GM23338 (cell line): ENCODE measurements at regions not wholly inside any gene's neighbourhood (a gene's known extent, or its start where the extent isn't known, plus 50 kb on each side); places are given as distances from the start of the nearest gene placed in this dataset.

Source experiments
- ATAC-seq: fragments of 200-7000 bp; cut with Tn5 transposase; 3 replicates; pipeline ENCODE4 v1.9.1; 2020
- DNase-seq: peaks from one replicate; pipeline ENCODE4 v3.0.0-alpha.2; 2015; ENCODE audit warnings: low spot score
- H2AFZ ChIP-seq: fragments of 200-600 bp; sonication (generic); 2 replicates; pipeline ENCODE4 v1.8.0; 2016; ENCODE audit warnings: antibody characterized with exemption, mild to moderate bottlenecking, moderate library complexity
- H3F3A ChIP-seq: fragments of 200-600 bp; sonication (generic); replicated peaks from 2 replicates; pipeline ENCODE4 v1.8.0; 2017; ENCODE audit warnings: antibody characterized with exemption, mixed run types, low read depth
- H3K27ac ChIP-seq: fragments of 200-600 bp; sonication (generic); 2 replicates; pipeline ENCODE4 v1.6.1; 2016; ENCODE audit warnings: low read depth
- H3K27me3 ChIP-seq: fragments of 200-600 bp; sonication (generic); 2 replicates; pipeline ENCODE4 v1.8.0; 2016; ENCODE audit warnings: mild to moderate bottlenecking, mixed run types, moderate library complexity; ENCODE audit not compliant: insufficient read depth
- H3K36me3 ChIP-seq: fragments of 200-600 bp; sonication (generic); 2 replicates; pipeline ENCODE4 v1.8.0; 2016; ENCODE audit warnings: mild to moderate bottlenecking; ENCODE audit not compliant: insufficient read depth
- H3K4me1 ChIP-seq: fragments of 200-600 bp; sonication (generic); 2 replicates; pipeline ENCODE4 v1.8.0; 2016; ENCODE audit warnings: mild to moderate bottlenecking, moderate library complexity; ENCODE audit not compliant: insufficient read depth
- H3K4me2 ChIP-seq: fragments of 200-600 bp; sonication (generic); 2 replicates; pipeline ENCODE4 v1.7.1; 2017; ENCODE audit warnings: mixed run types
- H3K4me3 ChIP-seq: fragments of 200-600 bp; sonication (generic); 2 replicates; pipeline ENCODE4 v1.6.1; 2016; ENCODE audit warnings: mixed run types
- H3K79me2 ChIP-seq: fragments of 200-600 bp; sonication (generic); replicated peaks from 2 replicates; pipeline ENCODE4 v1.8.0; 2017; ENCODE audit warnings: mild to moderate bottlenecking; ENCODE audit not compliant: insufficient read depth
- H3K9me2 ChIP-seq: fragments of 200-600 bp; sonication (generic); 2 replicates; pipeline ENCODE4 v1.8.0; 2017; ENCODE audit not compliant: insufficient read depth
- H4K20me1 ChIP-seq: fragments of 200-600 bp; sonication (generic); replicated peaks from 2 replicates; pipeline ENCODE4 v1.8.0; 2017; ENCODE audit warnings: mild to moderate bottlenecking; ENCODE audit not compliant: insufficient read depth
- H3K27ac Mint-ChIP-seq: 2 replicates; pipeline ENCODE4 v1.8.0; 2020; ENCODE audit warnings: inconsistent platforms, mild to moderate bottlenecking, moderate library complexity, mixed read lengths
- H3K27me3 Mint-ChIP-seq: 3 replicates; pipeline ENCODE4 v1.8.0; 2022; ENCODE audit warnings: low read depth, mild to moderate bottlenecking, moderate library complexity, mixed read lengths, inconsistent platforms; ENCODE audit not compliant: insufficient read depth, poor library complexity
- H3K36me3 Mint-ChIP-seq: 3 replicates; pipeline ENCODE4 v1.8.0; 2021; ENCODE audit warnings: low read depth, mild to moderate bottlenecking, inconsistent platforms, moderate library complexity, mixed read lengths
- H3K4me1 Mint-ChIP-seq: 3 replicates; pipeline ENCODE4 v1.8.0; 2020; ENCODE audit warnings: mild to moderate bottlenecking, inconsistent platforms, mixed read lengths
- H3K4me3 Mint-ChIP-seq: 3 replicates; pipeline ENCODE4 v1.8.0; 2021; ENCODE audit warnings: moderate library complexity, mild to moderate bottlenecking, inconsistent platforms, mixed read lengths
- H3K9me3 Mint-ChIP-seq: 3 replicates; pipeline ENCODE4 v1.8.0; 2020; ENCODE audit warnings: moderate library complexity, mild to moderate bottlenecking, inconsistent platforms, mixed read lengths
- EZH2phosphoT487 ChIP-seq: fragments of 200-600 bp; sonication (generic); IDR thresholded peaks from one replicate; pipeline ENCODE4 v1.8.1; 2018; ENCODE audit warnings: antibody characterized with exemption; ENCODE audit not compliant: unreplicated experiment
- POLR2AphosphoS5 ChIP-seq: IDR thresholded peaks from 2 replicates; pipeline ENCODE4 v1.6.1; 2016; ENCODE audit warnings: antibody characterized with exemption, low read depth
- STAT1 ChIP-seq: IDR thresholded peaks from one replicate; pipeline ENCODE4 v1.6.1; 2016; ENCODE audit warnings: antibody characterized with exemption; ENCODE audit not compliant: unreplicated experiment
- ZNF114 ChIP-seq: fragments of 250-450 bp; sonication (Bioruptor Pico); IDR thresholded peaks from 2 replicates; pipeline ENCODE4 v1.5.0; 2020; ENCODE audit warnings: mild to moderate bottlenecking, moderate library complexity
- ZNF331 ChIP-seq: fragments of 250-450 bp; sonication (Bioruptor Pico); IDR thresholded peaks from 2 replicates; pipeline ENCODE4 v1.5.0; 2020; ENCODE audit warnings: low read depth, mild to moderate bottlenecking, moderate library complexity
- TF ChIP-seq, protein P1 (sequence below): fragments of 250-450 bp; sonication (Bioruptor Pico); IDR thresholded peaks from 2 replicates; pipeline ENCODE4 v1.5.0; 2020; ENCODE audit warnings: mild to moderate bottlenecking, moderate library complexity
- TF ChIP-seq, protein P2 (sequence below), 2 experiments: fragments of 200-600 bp in 1 of 2; sonication (generic) in 1 of 2; conservative IDR thresholded peaks; 2 replicates each; pipeline versions ENCODE4 v1.5.1 to v1.6.1; 2016 to 2017; ENCODE audit warnings: antibody characterized with exemption in 2 of 2, low read depth in 2 of 2, mild to moderate bottlenecking in 2 of 2, moderate library complexity in 1 of 2
- TF ChIP-seq, protein P3 (sequence below): IDR thresholded peaks from 2 replicates; pipeline ENCODE4 v1.6.1; 2016; ENCODE audit warnings: antibody characterized with exemption

DNA sequence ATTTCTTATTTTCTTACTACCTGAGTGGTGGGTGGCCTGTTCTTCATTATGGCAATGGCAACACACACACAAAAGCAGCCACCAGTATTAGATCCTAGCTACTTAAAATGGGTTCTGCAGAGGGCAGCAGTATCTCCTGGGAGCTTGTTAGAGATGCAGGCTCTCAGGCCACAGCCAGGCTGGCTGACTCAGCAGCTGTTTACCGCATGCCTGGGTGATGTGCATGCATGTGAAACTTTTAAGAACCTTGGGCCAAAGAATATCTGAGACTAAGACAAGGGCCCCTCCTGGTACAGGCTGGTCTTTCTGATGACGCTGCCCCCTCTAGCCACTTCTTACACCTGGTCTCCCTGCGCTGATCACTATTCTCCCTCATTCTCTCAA is 399.0 kb downstream of the MED10 start:
- Histone ChIP-seq H2AFZ (peak overlapping the region; percentile 73; the same call in 1 of the 2 replicates), H3K27ac (no peak overlapping the region), H3K4me1 (peaks cover 14% of the 10 kb centered on the region; the same call in 1 of the 2 replicates), H3K79me2 (no peaks in the 10 kb centered on the region), H3K27me3 (no peaks in the 10 kb centered on the region), H3F3A (no peaks in the 10 kb centered on the region), H3K4me2 (no peak overlapping the region), H3K9me2 (peaks cover 9% of the 10 kb centered on the region; the same call in 1 of the 2 replicates), H3K4me3 (no peak overlapping the region), H3K36me3 (no peaks in the 10 kb centered on the region), H4K20me1 (no peaks in the 10 kb centered on the region)
- H3K4me1 Mint-ChIP-seq, result peaks cover 26% of the 10 kb centered on the region
- TF ChIP-seq ZNF331, result no peak
- TF ChIP-seq, protein P1, sequence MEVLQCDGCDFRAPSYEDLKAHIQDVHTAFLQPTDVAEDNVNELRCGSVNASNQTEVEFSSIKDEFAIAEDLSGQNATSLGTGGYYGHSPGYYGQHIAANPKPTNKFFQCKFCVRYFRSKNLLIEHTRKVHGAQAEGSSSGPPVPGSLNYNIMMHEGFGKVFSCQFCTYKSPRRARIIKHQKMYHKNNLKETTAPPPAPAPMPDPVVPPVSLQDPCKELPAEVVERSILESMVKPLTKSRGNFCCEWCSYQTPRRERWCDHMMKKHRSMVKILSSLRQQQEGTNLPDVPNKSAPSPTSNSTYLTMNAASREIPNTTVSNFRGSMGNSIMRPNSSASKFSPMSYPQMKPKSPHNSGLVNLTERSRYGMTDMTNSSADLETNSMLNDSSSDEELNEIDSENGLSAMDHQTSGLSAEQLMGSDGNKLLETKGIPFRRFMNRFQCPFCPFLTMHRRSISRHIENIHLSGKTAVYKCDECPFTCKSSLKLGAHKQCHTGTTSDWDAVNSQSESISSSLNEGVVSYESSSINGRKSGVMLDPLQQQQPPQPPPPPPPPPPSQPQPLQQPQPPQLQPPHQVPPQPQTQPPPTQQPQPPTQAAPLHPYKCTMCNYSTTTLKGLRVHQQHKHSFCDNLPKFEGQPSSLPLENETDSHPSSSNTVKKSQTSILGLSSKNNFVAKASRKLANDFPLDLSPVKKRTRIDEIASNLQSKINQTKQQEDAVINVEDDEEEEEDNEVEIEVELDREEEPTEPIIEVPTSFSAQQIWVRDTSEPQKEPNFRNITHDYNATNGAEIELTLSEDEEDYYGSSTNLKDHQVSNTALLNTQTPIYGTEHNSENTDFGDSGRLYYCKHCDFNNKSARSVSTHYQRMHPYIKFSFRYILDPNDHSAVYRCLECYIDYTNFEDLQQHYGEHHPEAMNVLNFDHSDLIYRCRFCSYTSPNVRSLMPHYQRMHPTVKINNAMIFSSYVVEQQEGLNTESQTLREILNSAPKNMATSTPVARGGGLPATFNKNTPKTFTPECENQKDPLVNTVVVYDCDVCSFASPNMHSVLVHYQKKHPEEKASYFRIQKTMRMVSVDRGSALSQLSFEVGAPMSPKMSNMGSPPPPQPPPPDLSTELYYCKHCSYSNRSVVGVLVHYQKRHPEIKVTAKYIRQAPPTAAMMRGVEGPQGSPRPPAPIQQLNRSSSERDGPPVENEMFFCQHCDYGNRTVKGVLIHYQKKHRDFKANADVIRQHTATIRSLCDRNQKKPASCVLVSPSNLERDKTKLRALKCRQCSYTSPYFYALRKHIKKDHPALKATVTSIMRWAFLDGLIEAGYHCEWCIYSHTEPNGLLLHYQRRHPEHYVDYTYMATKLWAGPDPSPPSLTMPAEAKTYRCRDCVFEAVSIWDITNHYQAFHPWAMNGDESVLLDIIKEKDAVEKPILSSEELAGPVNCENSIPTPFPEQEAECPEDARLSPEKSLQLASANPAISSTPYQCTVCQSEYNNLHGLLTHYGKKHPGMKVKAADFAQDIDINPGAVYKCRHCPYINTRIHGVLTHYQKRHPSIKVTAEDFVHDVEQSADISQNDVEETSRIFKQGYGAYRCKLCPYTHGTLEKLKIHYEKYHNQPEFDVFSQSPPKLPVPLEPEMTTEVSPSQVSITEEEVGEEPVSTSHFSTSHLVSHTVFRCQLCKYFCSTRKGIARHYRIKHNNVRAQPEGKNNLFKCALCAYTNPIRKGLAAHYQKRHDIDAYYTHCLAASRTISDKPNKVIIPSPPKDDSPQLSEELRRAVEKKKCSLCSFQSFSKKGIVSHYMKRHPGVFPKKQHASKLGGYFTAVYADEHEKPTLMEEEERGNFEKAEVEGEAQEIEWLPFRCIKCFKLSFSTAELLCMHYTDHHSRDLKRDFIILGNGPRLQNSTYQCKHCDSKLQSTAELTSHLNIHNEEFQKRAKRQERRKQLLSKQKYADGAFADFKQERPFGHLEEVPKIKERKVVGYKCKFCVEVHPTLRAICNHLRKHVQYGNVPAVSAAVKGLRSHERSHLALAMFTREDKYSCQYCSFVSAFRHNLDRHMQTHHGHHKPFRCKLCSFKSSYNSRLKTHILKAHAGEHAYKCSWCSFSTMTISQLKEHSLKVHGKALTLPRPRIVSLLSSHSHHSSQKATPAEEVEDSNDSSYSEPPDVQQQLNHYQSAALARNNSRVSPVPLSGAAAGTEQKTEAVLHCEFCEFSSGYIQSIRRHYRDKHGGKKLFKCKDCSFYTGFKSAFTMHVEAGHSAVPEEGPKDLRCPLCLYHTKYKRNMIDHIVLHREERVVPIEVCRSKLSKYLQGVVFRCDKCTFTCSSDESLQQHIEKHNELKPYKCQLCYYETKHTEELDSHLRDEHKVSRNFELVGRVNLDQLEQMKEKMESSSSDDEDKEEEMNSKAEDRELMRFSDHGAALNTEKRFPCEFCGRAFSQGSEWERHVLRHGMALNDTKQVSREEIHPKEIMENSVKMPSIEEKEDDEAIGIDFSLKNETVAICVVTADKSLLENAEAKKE, result 0 out of 2 replicates have a peak, but pooled peaks have one; percentile 13
- no peaks in the 10 kb centered on the region for H3K36me3 Mint-ChIP-seq
- peak; percentile 76 for ATAC-seq
- no peak overlapping the region for H3K4me3 Mint-ChIP-seq
- no peaks in the 10 kb centered on the region for H3K9me3 Mint-ChIP-seq
- DNase-seq, result peak; percentile 12
- H3K27ac Mint-ChIP-seq, result no peak overlapping the region
- peaks cover 1% of the 10 kb centered on the region for H3K27me3 Mint-ChIP-seq

DNA sequence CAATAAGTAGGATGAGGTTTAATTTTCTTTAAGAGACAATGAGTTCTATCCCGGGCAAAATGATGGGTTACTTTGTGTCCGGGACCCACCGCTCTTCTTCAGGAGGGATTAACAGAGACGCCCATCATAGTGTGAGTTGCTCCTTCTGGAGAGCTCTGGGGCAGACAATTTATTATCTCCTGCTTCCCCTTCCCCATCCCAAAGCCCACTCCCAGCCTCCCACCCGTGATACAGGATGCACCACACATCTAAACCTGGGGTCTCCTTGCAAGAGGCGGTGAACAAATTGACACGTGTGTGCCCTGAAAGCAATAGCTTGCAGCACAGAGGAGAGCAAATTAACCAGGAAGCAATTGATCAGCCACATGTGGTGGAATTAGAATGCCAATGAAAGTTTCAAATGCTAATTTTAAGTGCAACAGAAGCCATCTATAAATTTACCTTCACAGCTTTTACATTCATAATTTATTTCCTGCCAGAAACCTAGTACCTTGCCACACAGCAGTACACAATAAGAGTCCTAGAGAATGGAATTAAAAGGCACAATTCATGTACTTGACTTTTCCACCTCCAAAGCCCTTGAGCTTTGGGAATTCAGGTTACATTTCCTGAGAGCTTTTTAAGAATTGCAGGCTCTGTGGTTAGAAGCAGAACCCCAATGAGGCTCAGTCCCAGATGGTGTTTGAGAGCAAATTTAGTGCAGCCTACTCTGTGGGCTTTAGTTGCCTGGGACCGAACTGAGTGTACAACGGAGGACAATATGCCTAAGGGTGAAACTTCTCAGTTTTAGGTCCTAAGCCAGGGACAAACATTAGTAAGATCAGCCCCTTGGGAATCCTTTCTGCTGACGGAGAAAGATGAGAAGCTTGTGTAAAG is 399.6 kb downstream of the MED10 start:
- peaks cover 26% of the 10 kb centered on the region for H3K4me1 Mint-ChIP-seq
- Histone ChIP-seq H3K4me3 (no peak overlapping the region), H3F3A (no peaks in the 10 kb centered on the region), H3K79me2 (no peaks in the 10 kb centered on the region), H3K4me1 (peaks cover 14% of the 10 kb centered on the region; the same call in 1 of the 2 replicates), H3K9me2 (peaks cover 10% of the 10 kb centered on the region; the same call in 1 of the 2 replicates), H3K27ac (no peak overlapping the region), H3K27me3 (no peaks in the 10 kb centered on the region), H3K36me3 (no peaks in the 10 kb centered on the region), H2AFZ (peak overlapping the region; percentile 73; the same call in 1 of the 2 replicates), H4K20me1 (no peaks in the 10 kb centered on the region), H3K4me2 (no peak overlapping the region)
- H3K27ac Mint-ChIP-seq, result no peak overlapping the region
- TF ChIP-seq POLR2AphosphoS5 (no peak), ZNF114 (CRISPR knock-in tag) (no peak), STAT1 (no peak), EZH2phosphoT487 (no peak)
- TF ChIP-seq, protein P2, sequence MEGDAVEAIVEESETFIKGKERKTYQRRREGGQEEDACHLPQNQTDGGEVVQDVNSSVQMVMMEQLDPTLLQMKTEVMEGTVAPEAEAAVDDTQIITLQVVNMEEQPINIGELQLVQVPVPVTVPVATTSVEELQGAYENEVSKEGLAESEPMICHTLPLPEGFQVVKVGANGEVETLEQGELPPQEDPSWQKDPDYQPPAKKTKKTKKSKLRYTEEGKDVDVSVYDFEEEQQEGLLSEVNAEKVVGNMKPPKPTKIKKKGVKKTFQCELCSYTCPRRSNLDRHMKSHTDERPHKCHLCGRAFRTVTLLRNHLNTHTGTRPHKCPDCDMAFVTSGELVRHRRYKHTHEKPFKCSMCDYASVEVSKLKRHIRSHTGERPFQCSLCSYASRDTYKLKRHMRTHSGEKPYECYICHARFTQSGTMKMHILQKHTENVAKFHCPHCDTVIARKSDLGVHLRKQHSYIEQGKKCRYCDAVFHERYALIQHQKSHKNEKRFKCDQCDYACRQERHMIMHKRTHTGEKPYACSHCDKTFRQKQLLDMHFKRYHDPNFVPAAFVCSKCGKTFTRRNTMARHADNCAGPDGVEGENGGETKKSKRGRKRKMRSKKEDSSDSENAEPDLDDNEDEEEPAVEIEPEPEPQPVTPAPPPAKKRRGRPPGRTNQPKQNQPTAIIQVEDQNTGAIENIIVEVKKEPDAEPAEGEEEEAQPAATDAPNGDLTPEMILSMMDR (conservative IDR thresholded peaks at IDR 0.05; ENCODE audit: low read depth in 2 of 2), result no peak
- TF ChIP-seq, protein P3, sequence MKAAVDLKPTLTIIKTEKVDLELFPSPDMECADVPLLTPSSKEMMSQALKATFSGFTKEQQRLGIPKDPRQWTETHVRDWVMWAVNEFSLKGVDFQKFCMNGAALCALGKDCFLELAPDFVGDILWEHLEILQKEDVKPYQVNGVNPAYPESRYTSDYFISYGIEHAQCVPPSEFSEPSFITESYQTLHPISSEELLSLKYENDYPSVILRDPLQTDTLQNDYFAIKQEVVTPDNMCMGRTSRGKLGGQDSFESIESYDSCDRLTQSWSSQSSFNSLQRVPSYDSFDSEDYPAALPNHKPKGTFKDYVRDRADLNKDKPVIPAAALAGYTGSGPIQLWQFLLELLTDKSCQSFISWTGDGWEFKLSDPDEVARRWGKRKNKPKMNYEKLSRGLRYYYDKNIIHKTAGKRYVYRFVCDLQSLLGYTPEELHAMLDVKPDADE, result no peak
- H3K9me3 Mint-ChIP-seq, result no peaks in the 10 kb centered on the region
- H3K36me3 Mint-ChIP-seq, result no peaks in the 10 kb centered on the region
- DNase-seq, result no peak
- peaks cover 1% of the 10 kb centered on the region for H3K27me3 Mint-ChIP-seq
- ATAC-seq, result no peak
- no peak overlapping the region for H3K4me3 Mint-ChIP-seq
